GM06990 (cell line): ENCODE measurements at regions not wholly inside any gene's neighbourhood (a gene's known extent, or its start where the extent isn't known, plus 50 kb on each side); places are given as distances from the start of the nearest gene placed in this dataset.

ENCODE experiments used
- DNase-seq: peaks from one replicate; pipeline ENCODE4 v3.0.0-alpha.2; 2011; ENCODE audit not compliant: insufficient read length; ENCODE audit errors: extremely low read depth
- H3K27me3 ChIP-seq: replicated peaks from 2 replicates; pipeline ENCODE4 v1.6.0; 2011; ENCODE audit warnings: low read length; ENCODE audit not compliant: control insufficient read depth, insufficient read depth
- H3K36me3 ChIP-seq: 2 replicates; pipeline ENCODE4 v1.5.1; 2011; ENCODE audit warnings: low read length; ENCODE audit not compliant: control insufficient read depth, insufficient read depth
- H3K4me3 ChIP-seq: replicated peaks from 2 replicates; pipeline ENCODE4 v1.5.1; 2011; ENCODE audit warnings: low read depth, mild to moderate bottlenecking, control low read depth, low read length
- CTCF ChIP-seq: IDR thresholded peaks from 2 replicates; pipeline ENCODE4 v1.5.1; 2011; ENCODE audit warnings: low read length, control low read depth, mild to moderate bottlenecking, inconsistent platforms; ENCODE audit not compliant: insufficient read depth, poor library complexity, severe bottlenecking

GRCh38 chr2:39849064-39849463, 70.0 kb upstream of the THUMPD2 start:
- DNase-seq = no peak
- no peak for TF ChIP-seq CTCF

GRCh38 chr2:39845460-39846146, 66.5 kb upstream of the THUMPD2 start:
- Histone ChIP-seq H3K4me3 (no peak overlapping the region), H3K36me3 (no peaks in the 10 kb centered on the region), H3K27me3 (no peaks in the 10 kb centered on the region)
- TF ChIP-seq CTCF = no peak
- DNase-seq = no peak

More at GRCh38 chr2:39849064-39849463, 70.0 kb upstream of the THUMPD2 start:
- no peak overlapping the region for H3K4me3 ChIP-seq
- no peaks in the 10 kb centered on the region for H3K27me3 ChIP-seq
- H3K36me3 ChIP-seq = no peaks in the 10 kb centered on the region

- DNase-seq = no peak
- H3K36me3 ChIP-seq = no peaks in the 10 kb centered on the region
- TF ChIP-seq CTCF = no peak
- no peak overlapping the region for H3K4me3 ChIP-seq
- H3K27me3 ChIP-seq = no peaks in the 10 kb centered on the region
These were observed 60.3 kb upstream of the THUMPD2 start for GRCh38 chr2:39839261-39839848.

- no peak for DNase-seq
- H3K4me3 ChIP-seq = no peak overlapping the region
- H3K27me3 ChIP-seq = no peaks in the 10 kb centered on the region
- H3K36me3 ChIP-seq = no peaks in the 10 kb centered on the region
- no peak for TF ChIP-seq CTCF
These were observed 59.5 kb upstream of the THUMPD2 start for GRCh38 chr2:39838589-39838988.

- peak; percentile 97 for TF ChIP-seq CTCF
- no peak overlapping the region for H3K4me3 ChIP-seq
- no peaks in the 10 kb centered on the region for H3K36me3 ChIP-seq
- no peaks in the 10 kb centered on the region for H3K27me3 ChIP-seq
- DNase-seq = no peak
These were observed 58.9 kb upstream of the THUMPD2 start for GRCh38 chr2:39837856-39838453.

- DNase-seq = no peak
- TF ChIP-seq CTCF = no peak
- no peaks in the 10 kb centered on the region for H3K27me3 ChIP-seq
- H3K4me3 ChIP-seq = no peak overlapping the region
- no peaks in the 10 kb centered on the region for H3K36me3 ChIP-seq
These were observed 57.6 kb upstream of the THUMPD2 start for GRCh38 chr2:39836638-39837037.
